GM19025 (cell line): ENCODE measurements at regions not wholly inside any gene's neighbourhood (a gene's known extent, or its start where the extent isn't known, plus 50 kb on each side); places are given as distances from the start of the nearest gene placed in this dataset.
"Not testable (repeated sequence)": the region's sequence is repeated elsewhere in the genome, so short reads cannot be mapped to it uniquely, and the experiment has no call there.

ENCODE experiments used
- ATAC-seq: cut with Tn5 transposase; IDR thresholded peaks from one replicate; pipeline ENCODE4 v1.9.1; 2021; ENCODE audit warnings: mild to moderate bottlenecking, low read depth, moderate library complexity; ENCODE audit not compliant: unreplicated experiment

DNA sequence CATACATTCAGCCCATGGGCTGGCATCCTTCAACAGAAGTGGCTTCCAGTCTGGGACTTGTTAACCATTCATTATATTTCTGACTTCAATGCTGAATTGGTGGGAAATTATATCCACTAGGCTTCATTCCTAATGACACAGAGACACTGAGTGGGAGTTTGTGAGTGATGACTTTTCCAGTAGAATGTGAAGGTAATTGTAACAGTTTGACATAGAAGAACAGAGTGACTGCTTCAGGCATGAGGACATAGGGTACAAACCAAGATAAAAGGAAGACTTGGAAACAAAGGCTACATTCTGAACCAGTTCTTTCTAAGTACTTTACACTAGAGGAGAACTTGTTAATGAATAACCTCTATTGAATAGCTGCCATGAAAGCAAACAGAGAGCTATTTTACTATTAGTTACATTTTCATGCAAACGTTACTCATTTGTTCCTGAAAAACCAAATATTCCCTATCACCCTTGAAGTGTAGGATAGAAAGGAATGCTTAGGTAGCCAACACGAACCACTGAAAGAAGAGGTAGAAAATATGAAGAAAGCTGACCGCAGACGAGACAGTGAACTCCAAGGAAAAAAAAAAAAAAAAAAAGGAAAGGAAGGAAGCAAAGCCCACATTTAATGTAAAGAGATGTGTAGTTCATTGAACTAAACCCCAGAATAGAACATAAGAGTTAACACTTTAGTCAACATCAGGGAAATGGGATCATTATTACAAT is 237.0 kb upstream of the SEMA3C start:
- no peak for ATAC-seq

- no peak for ATAC-seq
These were observed 235.7 kb upstream of the SEMA3C start for GRCh38 chr7:81154565-81154964.

DNA sequence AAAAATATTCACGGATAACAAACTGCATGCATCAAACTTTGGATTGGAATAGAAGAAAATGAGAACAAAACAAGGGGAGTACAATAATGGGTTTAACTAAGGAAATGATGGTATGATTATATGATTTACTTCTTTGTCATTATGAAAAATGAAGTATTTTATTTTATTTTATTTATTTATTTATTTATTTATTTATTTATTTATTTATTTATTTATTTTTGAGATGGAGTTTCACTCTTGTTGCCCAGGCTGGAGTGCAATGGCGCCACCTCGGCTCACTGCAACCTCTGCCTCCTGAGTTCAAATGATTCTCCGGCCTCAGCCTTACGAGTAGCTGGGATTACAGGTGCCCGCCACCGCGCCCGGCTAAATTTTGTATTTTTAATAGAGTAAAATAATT is 234.1 kb upstream of the SEMA3C start:
- ATAC-seq = not testable (repeated sequence)

- ATAC-seq = no peak
These were observed 232.1 kb upstream of the SEMA3C start for GRCh38 chr7:81150951-81151361.

- no peak for ATAC-seq
These were observed 225.0 kb upstream of the SEMA3C start for GRCh38 chr7:81143856-81144255.

DNA sequence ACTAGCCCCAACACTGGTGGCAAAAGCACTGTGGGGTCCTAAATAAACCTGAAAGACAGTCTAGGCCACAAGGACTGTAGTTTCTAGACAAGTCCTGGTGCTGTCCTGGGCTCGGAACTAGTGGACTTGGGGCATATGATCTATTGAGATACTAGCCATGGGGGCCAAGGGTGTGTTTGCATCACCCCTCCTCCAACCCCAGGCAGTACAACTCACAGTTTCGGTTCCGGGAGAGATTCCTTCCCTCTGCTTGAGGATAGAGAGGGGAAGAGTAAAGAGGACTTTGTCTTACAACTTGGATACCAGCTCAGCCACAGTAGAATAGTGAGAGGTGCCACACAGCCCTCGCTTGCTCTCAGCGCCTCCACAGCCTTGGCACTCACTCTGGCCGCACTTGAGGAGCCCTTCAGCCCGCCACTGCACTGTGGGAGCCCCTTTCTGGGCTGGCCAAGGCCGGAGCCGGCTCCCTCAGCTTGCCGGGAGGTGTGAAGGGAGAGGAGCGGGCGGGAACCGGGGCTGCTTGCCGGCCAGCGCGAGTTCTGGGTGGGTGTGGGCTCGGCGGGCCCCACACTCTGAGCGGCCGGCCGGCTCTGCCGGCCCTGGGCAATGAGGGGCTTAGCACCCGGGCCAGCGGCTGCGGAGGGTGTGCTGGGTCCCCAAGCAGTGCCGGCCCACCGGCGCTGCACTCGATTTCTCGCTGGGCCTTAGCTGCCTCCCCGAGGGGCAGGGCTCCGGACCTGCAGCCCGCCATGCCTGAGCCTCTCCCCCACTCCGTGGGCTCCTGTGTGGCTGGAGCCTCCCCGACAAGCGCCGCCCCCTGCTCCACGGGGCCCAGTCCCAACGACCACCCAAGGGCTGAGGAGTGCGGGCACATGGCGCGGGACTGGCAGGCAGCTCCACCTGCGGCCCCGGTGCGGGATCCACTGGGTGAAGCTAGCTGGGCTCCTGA is 222.7 kb upstream of the SEMA3C start:
- ATAC-seq = not testable (repeated sequence)

DNA sequence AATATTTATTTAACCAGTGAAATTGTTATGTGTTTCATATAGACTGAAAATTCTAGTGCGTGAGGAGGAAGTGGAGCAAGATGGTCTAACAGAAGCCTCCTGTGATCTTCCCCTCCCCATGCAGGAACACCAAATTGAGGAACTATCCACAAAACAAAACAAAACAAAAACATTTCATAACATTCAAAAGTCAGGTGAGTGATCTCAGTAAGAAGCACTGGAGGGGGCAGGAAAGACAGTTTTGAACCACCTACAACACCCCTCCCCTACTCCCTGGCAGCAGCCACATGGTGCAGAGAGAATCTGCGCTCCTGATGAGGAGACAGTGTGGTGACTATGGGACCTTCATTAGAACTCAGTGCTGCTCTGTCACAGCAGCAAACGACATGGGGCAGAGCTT is 221.9 kb upstream of the SEMA3C start:
- no peak for ATAC-seq

- ATAC-seq = no peak
These were observed 221.4 kb upstream of the SEMA3C start for GRCh38 chr7:81140252-81140651.

GRCh38 chr7:81138870-81139269 is 220.0 kb upstream of the SEMA3C start:
- no peak for ATAC-seq

DNA sequence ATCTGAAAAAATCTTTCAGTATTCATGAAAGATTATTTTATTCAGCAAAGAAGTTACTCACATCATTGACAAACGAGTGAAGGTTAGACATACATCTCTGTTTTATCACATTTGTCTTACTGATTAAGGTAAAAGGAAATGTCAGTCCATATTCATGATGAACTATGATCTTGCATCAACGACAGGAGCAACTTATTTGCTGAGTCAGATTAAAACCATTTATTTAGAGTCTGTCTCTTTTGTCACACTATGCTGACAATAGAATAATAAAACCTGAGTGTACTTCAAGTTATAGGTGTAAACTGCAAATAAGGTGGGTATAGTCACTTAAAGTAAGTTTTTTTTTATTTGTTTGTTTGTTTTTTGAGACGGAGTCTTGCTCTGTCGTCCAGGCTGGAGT is 216.5 kb upstream of the SEMA3C start:
- ATAC-seq = no peak

- no peak for ATAC-seq
These were observed 209.2 kb upstream of the SEMA3C start for GRCh38 chr7:81128011-81128410.

- ATAC-seq = no peak
These were observed 202.0 kb upstream of the SEMA3C start for GRCh38 chr7:81120803-81121202.

DNA sequence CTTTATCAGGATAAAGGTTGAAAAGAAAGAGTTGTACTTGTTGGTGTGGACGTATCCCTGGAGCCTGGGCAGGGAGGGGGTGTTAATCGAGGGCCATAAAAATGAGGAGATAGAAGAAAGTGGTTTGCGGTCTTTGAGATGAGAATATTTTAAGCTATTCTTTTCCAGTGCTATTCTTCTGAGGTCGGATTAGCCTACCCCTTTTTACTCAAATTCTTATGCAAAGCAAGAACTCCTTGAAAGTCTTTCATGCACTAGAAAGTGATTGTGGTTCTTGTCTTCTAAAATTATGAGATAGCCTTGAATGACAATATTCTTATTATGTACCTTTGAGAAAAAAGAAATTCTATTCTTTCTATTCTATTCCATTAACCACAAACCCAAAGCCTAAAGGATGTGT is 201.3 kb upstream of the SEMA3C start:
- ATAC-seq = no peak

DNA sequence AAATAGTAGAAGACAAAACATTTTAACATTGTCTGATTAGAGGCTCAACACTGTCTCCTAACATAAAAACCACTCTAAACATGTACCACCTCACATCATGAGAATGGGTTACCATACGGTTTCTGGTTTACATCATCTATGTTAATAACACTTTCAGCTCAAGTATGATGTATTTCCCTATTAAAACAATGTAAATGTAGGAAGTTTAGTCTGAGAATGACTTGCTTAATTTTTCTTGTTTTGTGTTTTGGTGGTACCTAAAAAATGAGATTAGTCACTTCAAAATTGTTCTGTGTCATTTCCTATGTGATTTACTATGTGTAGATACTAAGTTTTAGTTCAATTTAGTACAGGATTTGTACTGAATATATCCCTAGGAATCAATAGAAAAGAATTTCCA is 195.8 kb upstream of the SEMA3C start:
- ATAC-seq = no peak

DNA sequence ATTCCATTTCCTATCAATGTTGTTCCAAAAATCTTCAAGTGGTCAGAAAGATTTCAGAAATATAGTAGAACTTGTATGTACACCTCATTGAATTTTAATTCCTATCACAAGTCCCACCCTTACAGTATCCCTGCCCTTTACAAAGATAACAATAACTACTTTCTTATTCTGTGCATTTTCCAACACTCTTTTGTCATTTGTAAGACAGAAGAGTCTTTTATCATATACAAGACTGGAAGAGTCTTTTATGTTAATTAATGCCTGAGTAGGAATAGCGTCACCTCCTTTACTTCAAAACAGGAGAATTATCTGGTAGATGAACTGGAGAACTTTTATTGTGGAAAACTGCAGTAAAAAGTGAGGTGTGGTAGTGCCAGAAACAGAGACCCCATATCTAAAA is 193.9 kb upstream of the SEMA3C start:
- no peak for ATAC-seq

DNA sequence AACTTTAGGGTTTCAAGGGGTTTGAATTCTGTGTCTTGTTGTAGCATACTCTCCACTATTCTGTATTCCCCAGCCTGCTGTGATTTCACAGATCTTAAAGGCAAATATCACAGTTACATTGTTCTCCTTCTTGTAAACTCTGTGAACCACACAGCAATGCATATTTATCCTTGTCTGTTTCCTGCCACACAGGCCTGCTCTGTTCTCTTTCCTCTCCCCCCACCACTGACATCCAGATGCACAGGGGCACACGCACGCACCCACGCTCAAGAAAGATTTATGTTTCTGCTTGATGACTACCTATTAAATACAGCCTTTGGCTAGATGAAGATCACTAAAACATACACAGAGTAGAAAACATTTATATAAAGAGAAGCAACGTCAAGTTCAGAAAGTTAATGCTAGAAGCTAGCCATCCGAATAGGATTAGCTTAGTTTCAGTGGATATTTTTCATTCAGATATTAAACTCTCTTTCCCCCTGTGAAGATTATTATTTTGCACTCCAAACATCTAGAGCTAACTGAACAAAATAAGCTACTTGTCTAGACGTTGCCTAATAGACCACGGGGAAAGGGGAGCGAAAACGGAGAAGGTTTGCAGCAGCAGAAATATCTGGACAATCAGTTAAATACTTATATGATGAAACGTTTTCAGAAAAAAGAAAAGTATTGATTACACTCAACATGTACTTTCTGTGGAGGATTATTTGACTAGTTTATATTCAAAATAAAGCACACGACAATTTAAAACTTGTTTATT is 193.1 kb upstream of the SEMA3C start:
- ATAC-seq = no peak

GRCh38 chr7:81111358-81111757 is 192.5 kb upstream of the SEMA3C start:
- no peak for ATAC-seq

- no peak for ATAC-seq
These were observed 191.8 kb upstream of the SEMA3C start for GRCh38 chr7:81110673-81111072.

DNA sequence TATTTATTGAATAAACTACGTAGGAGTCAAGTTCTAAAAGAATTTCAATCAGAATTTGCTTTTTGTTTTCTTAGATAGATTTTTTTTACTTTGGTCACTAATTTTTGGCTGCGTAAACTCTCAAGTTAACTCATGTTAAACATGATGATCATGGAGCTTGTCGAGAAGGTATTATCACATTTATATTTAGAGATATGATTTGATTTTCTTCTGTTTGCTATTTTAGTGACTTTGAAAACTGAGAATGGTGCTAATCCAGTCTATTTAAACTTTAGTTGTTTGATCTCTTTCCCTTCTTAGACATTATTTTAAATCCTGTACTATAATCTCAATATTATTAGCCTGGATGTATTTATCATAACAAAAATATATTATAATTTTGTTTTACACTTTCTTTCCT is 179.4 kb upstream of the SEMA3C start:
- ATAC-seq = no peak

DNA sequence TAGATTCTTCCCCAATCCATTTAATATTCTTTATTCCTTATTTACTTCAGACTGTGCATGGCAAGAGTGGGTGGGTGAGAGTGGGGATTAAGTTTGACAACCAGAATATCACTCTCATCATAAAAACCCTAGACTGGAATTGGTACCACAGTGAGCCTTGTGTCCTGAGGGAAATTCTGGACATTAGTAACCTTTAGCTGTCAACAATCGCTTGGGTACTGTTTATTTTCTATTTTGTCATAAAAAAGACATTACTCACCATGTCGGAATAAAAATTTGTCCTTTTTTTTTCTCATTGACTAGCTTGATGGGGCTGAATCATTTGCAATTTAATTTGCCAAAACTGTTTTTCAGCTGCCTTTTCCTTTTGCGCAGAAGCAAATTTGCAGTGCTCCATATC is 176.1 kb upstream of the SEMA3C start:
- ATAC-seq = no peak

GRCh38 chr7:81081616-81082015 is 162.8 kb upstream of the SEMA3C start:
- ATAC-seq = no peak
